H9 (cell line): ENCODE measurements at regions not wholly inside any gene's neighbourhood (a gene's known extent, or its start where the extent isn't known, plus 50 kb on each side); places are given as distances from the start of the nearest gene placed in this dataset.

Experiments used
- DNase-seq: peaks from one replicate; pipeline ENCODE4 v3.0.0-alpha.2; 2017
- H2AFZ ChIP-seq: one replicate; pipeline ENCODE4 v1.6.1; 2013; ENCODE audit warnings: mild to moderate bottlenecking, low read length, control low read depth, moderate library complexity
- H2AK5ac ChIP-seq: 2 replicates; pipeline ENCODE4 v1.6.1; 2013; ENCODE audit warnings: low read length, control low read depth, mixed read lengths; ENCODE audit not compliant: insufficient read length
- H2BK120ac ChIP-seq: one replicate; pipeline ENCODE4 v1.6.1; 2013; ENCODE audit warnings: low read depth, mild to moderate bottlenecking, low read length, control low read depth, inconsistent platforms; ENCODE audit not compliant: poor library complexity, severe bottlenecking
- H2BK12ac ChIP-seq: 2 replicates; pipeline ENCODE4 v1.6.1; 2013; ENCODE audit warnings: low read length, control low read depth, mixed read lengths, low read depth; ENCODE audit not compliant: insufficient read length
- H2BK15ac ChIP-seq: 2 replicates; pipeline ENCODE4 v1.6.1; 2013; ENCODE audit warnings: low read depth, low read length, control low read depth
- H2BK20ac ChIP-seq: one replicate; pipeline ENCODE4 v1.6.1; 2013; ENCODE audit warnings: low read depth, mild to moderate bottlenecking, low read length, control low read depth, inconsistent platforms; ENCODE audit not compliant: poor library complexity, severe bottlenecking
- H2BK5ac ChIP-seq: 2 replicates; pipeline ENCODE4 v1.6.1; 2013; ENCODE audit warnings: low read length, control low read depth, mixed read lengths; ENCODE audit not compliant: insufficient read length
- H3K14ac ChIP-seq: 2 replicates; pipeline ENCODE4 v1.6.1; 2013; ENCODE audit warnings: low read length, control low read depth; ENCODE audit not compliant: insufficient read depth
- H3K18ac ChIP-seq: 2 replicates; pipeline ENCODE4 v1.6.1; 2013; ENCODE audit warnings: low read depth, mild to moderate bottlenecking, mixed read lengths, low read length, control low read depth; ENCODE audit not compliant: insufficient read length
- H3K23ac ChIP-seq: 2 replicates; pipeline ENCODE4 v1.6.1; 2013; ENCODE audit warnings: low read length, control low read depth, mixed read lengths, low read depth; ENCODE audit not compliant: insufficient read length
- H3K23me2 ChIP-seq: 2 replicates; pipeline ENCODE4 v1.6.1; 2013; ENCODE audit warnings: low read depth, mild to moderate bottlenecking, mixed read lengths, low read length, control low read depth; ENCODE audit not compliant: insufficient read length, poor library complexity, severe bottlenecking
- H3K27ac ChIP-seq: 2 replicates; pipeline ENCODE4 v1.5.1; 2013; ENCODE audit warnings: low read length, control low read depth, mixed read lengths, low read depth; ENCODE audit not compliant: insufficient read length
- H3K27me3 ChIP-seq: 2 replicates; pipeline ENCODE4 v1.6.1; 2013; ENCODE audit warnings: low read length, control low read depth, inconsistent platforms; ENCODE audit not compliant: insufficient read depth
- H3K4ac ChIP-seq: 2 replicates; pipeline ENCODE4 v1.6.1; 2013; ENCODE audit warnings: low read depth, mild to moderate bottlenecking, control low read depth, inconsistent platforms, low read length, moderate library complexity
- H3K4me1 ChIP-seq: 2 replicates; pipeline ENCODE4 v1.6.1; 2013; ENCODE audit warnings: low read length, control low read depth, inconsistent platforms; ENCODE audit not compliant: insufficient read depth
- H3K4me2 ChIP-seq: 2 replicates; pipeline ENCODE4 v1.6.1; 2013; ENCODE audit warnings: low read length, control low read depth, mixed read lengths; ENCODE audit not compliant: insufficient read length, insufficient read depth
- H3K56ac ChIP-seq: 2 replicates; pipeline ENCODE4 v1.6.1; 2013; ENCODE audit warnings: low read depth, mild to moderate bottlenecking, mixed read lengths, low read length, control low read depth; ENCODE audit not compliant: insufficient read length
- H3K79me1 ChIP-seq: 2 replicates; pipeline ENCODE4 v1.6.1; 2013; ENCODE audit warnings: low read depth, mild to moderate bottlenecking, moderate library complexity, low read length, control low read depth, inconsistent platforms; ENCODE audit not compliant: insufficient read depth, poor library complexity, severe bottlenecking
- H3K79me2 ChIP-seq: 2 replicates; pipeline ENCODE4 v1.6.1; 2013; ENCODE audit warnings: low read length, control low read depth, inconsistent platforms; ENCODE audit not compliant: insufficient read depth
- H3K9ac ChIP-seq: 2 replicates; pipeline ENCODE4 v1.6.1; 2013; ENCODE audit warnings: low read length, control low read depth, mixed read lengths; ENCODE audit not compliant: insufficient read length; ENCODE audit errors: extremely low read depth
- H3K9me3 ChIP-seq: one replicate; pipeline ENCODE4 v1.6.1; 2013; ENCODE audit warnings: low read depth, low read length, inconsistent platforms; ENCODE audit not compliant: control insufficient read depth
- H3T11ph ChIP-seq: one replicate; pipeline ENCODE4 v1.6.1; 2013; ENCODE audit warnings: mild to moderate bottlenecking, low read length, control low read depth, inconsistent platforms
- H4K20me1 ChIP-seq: one replicate; pipeline ENCODE4 v1.6.1; 2013; ENCODE audit not compliant: control insufficient read depth, insufficient read length, insufficient read depth
- H4K5ac ChIP-seq: 2 replicates; pipeline ENCODE4 v1.6.1; 2013; ENCODE audit warnings: low read depth, mild to moderate bottlenecking, mixed read lengths, low read length, control low read depth; ENCODE audit not compliant: insufficient read length
- H4K8ac ChIP-seq: replicated peaks from 2 replicates; pipeline ENCODE4 v1.6.1; 2013; ENCODE audit warnings: low read length, control low read depth, mixed read lengths, low read depth; ENCODE audit not compliant: insufficient read length
- H4K91ac ChIP-seq: 2 replicates; pipeline ENCODE4 v1.6.1; 2013; ENCODE audit warnings: low read depth, mild to moderate bottlenecking, moderate library complexity, mixed read lengths, low read length, control low read depth; ENCODE audit not compliant: insufficient read length
- H3K27ac Mint-ChIP-seq, 3 experiments: 2 replicates in 2 of 3; 3 replicates in 1 of 3; pipeline ENCODE4 v1.8.0; 2020 to 2021; ENCODE audit warnings: mixed read lengths in 3 of 3, mild to moderate bottlenecking in 1 of 3, moderate library complexity in 1 of 3
- H3K27me3 Mint-ChIP-seq: 2 replicates; pipeline ENCODE4 v1.8.0; 2021; ENCODE audit warnings: low read depth, mild to moderate bottlenecking, moderate library complexity, mixed read lengths
- H3K36me3 Mint-ChIP-seq, 3 experiments: 2 replicates in 2 of 3; 3 replicates in 1 of 3; pipeline ENCODE4 v1.8.0; 2020 to 2021; ENCODE audit warnings: low read depth in 3 of 3, mixed read lengths in 3 of 3; ENCODE audit not compliant: insufficient read depth in 1 of 3
- H3K4me1 Mint-ChIP-seq, 2 experiments: 2 replicates each; pipeline ENCODE4 v1.8.0; 2020; ENCODE audit warnings: mixed read lengths in 2 of 2
- H3K4me3 Mint-ChIP-seq, 2 experiments: 2 replicates in 1 of 2; 3 replicates in 1 of 2; pipeline ENCODE4 v1.8.0; 2020 to 2021; ENCODE audit warnings: mild to moderate bottlenecking in 2 of 2, mixed read lengths in 2 of 2, moderate library complexity in 1 of 2
- H3K9me3 Mint-ChIP-seq, 2 experiments: 2 replicates in 1 of 2; 3 replicates in 1 of 2; pipeline ENCODE4 v1.8.0; 2020; ENCODE audit warnings: mild to moderate bottlenecking in 2 of 2, mixed read lengths in 2 of 2, moderate library complexity in 1 of 2
- WGBS: extraction: QIAGEN DNeasy Blood & Tissue Kit; methylation state at CpG from one replicate; pipeline ENCODE4 v1.1.7; 2013; ENCODE audit warnings: missing lambda C conversion rate, low lambda C conversion rate, mixed read lengths; ENCODE audit not compliant: insufficient read length; ENCODE audit errors: extremely low coverage; 5-methylcytosine and 5-hydroxymethylcytosine counted together
- TF ChIP-seq, protein P1 (sequence below): fragments of 200-600 bp; sonication (generic); conservative IDR thresholded peaks from 3 replicates; pipeline ENCODE4 v1.8.0; 2021; ENCODE audit warnings: antibody characterized with exemption, mild to moderate bottlenecking

- Histone ChIP-seq H3K23me2 (no peaks in the 10 kb centered on the region), H4K5ac (no peak overlapping the region), H2AFZ (no peak overlapping the region), H3K14ac (no peak overlapping the region), H3K9me3 (no peaks in the 10 kb centered on the region), H3K4ac (no peak overlapping the region), H3K18ac (no peak overlapping the region), H3K4me1 (no peaks in the 10 kb centered on the region; the same call in 1 of the 2 replicates), H4K8ac (no peak overlapping the region), H4K91ac (no peak overlapping the region), H3K56ac (no peak overlapping the region), H2AK5ac (no peak overlapping the region), H3T11ph (no peak overlapping the region), H3K23ac (no peak overlapping the region), H3K9ac (no peak overlapping the region), H3K27me3 (no peaks in the 10 kb centered on the region), H2BK120ac (no peak overlapping the region), H2BK12ac (no peak overlapping the region), H3K4me2 (no peak overlapping the region), H3K79me2 (no peaks in the 10 kb centered on the region), H4K20me1 (no peaks in the 10 kb centered on the region), H3K27ac (no peak overlapping the region), H3K79me1 (no peaks in the 10 kb centered on the region), H2BK20ac (no peak overlapping the region), H2BK15ac (no peak overlapping the region), H2BK5ac (no peak overlapping the region)
- DNase-seq, result no peak
- Mint-ChIP-seq H3K36me3 (no peaks in the 10 kb centered on the region), H3K27ac (no peak overlapping the region), H3K9me3 (no peaks in the 10 kb centered on the region), H3K4me1 (peaks cover 11 to 24% of the 10 kb centered on the region in 2 experiments; a peak in 3 of 4 replicates), H3K4me3 (no peak overlapping the region), H3K27me3 (no peaks in the 10 kb centered on the region; the same call in 1 of the 2 replicates)
- TF ChIP-seq, protein P1, sequence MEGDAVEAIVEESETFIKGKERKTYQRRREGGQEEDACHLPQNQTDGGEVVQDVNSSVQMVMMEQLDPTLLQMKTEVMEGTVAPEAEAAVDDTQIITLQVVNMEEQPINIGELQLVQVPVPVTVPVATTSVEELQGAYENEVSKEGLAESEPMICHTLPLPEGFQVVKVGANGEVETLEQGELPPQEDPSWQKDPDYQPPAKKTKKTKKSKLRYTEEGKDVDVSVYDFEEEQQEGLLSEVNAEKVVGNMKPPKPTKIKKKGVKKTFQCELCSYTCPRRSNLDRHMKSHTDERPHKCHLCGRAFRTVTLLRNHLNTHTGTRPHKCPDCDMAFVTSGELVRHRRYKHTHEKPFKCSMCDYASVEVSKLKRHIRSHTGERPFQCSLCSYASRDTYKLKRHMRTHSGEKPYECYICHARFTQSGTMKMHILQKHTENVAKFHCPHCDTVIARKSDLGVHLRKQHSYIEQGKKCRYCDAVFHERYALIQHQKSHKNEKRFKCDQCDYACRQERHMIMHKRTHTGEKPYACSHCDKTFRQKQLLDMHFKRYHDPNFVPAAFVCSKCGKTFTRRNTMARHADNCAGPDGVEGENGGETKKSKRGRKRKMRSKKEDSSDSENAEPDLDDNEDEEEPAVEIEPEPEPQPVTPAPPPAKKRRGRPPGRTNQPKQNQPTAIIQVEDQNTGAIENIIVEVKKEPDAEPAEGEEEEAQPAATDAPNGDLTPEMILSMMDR, result no peak
- WGBS, result no CpG with 5 or more reads among the region's 4 CpGs
Observed at GRCh38 chr15:96261575-96262034, 68.9 kb upstream of the NR2F2 start.
